SK-N-MC (cell line): ENCODE measurements at regions not wholly inside any gene's neighbourhood (a gene's known extent, or its start where the extent isn't known, plus 50 kb on each side); places are given as distances from the start of the nearest gene placed in this dataset.
"Not testable (repeated sequence)": the region's sequence is repeated elsewhere in the genome, so short reads cannot be mapped to it uniquely, and the experiment has no call there.

Experiments used
- EZH2 ChIP-seq: fragments of 200-600 bp; sonication (generic); IDR thresholded peaks from one replicate; pipeline ENCODE4 v1.6.1; 2017; ENCODE audit warnings: antibody characterized with exemption
- FOXP2 ChIP-seq: optimal IDR thresholded peaks from 2 replicates; pipeline ENCODE3; 2011; ENCODE audit warnings: mild to moderate bottlenecking, moderate library complexity; ENCODE audit not compliant: insufficient read depth; ENCODE audit errors: extremely low read length, control extremely low read depth
- POLR2AphosphoS5 ChIP-seq: IDR thresholded peaks from 2 replicates; pipeline ENCODE4 v1.6.1; 2012; ENCODE audit warnings: mild to moderate bottlenecking, low read depth, low read length, borderline replicate concordance

DNA sequence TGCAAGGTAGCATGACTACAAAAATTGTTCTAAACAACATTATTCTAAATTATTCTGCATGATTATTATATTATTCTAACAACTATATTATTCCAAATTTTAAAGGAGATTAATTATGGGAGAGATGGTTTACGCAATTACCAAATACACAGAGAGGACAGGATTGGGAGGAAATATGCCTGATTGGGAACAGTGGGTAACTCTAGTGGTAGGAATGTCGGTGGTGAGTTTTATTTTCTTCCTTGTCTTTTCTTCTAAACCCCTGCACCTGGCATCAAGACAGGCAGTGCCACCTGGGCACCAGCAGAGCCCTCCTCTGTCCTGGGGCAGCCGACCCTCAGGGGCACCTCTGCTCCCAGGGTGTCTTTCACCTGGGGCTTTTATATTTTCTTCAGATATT is 357.6 kb downstream of the BCL2L11 start:
- not testable (repeated sequence) for TF ChIP-seq EZH2, POLR2AphosphoS5, FOXP2
